ENCODE measurements at regions not wholly inside any gene's neighbourhood (a gene's known extent, or its start where the extent isn't known, plus 50 kb on each side); places are given as distances from the start of the nearest gene placed in this dataset.

GRCh38 chr7:145850636-145851035 lies 266.0 kb upstream of the CNTNAP2 start:
- WGBS, 5 donors, result 80 to 95% (median 91%) methylated on average over 6 of the region's 6 CpGs
- Histone ChIP-seq H3K27me3 (replicated peaks in 1 of 7) (no peaks in the 10 kb centered on the region), H3K36me3 (no peaks in the 10 kb centered on the region), H3K9me3 (peaks cover 0 to 17% (median 12%) of the 10 kb centered on the region in 8 donors), H3K4me1 (no peaks in the 10 kb centered on the region), H3K27ac (no peak overlapping the region), H3K4me3 (no peak overlapping the region)
- TF ChIP-seq CTCF (IDR thresholded peaks at IDR 0.05 in 8 of 11, conservative IDR thresholded peaks at IDR 0.05 in 3 of 11), result no peak
- no peak for TF ChIP-seq POLR2AphosphoS5 (IDR thresholded peaks at IDR 0.05)
- no peak for TF ChIP-seq POLR2A (IDR thresholded peaks at IDR 0.05)
- no peak for DNase-seq
- intact Hi-C loops (cut with DNase I; ENCODE audit: low total_unique reads), result no loop called here

- Histone ChIP-seq H3K27ac (no peak overlapping the region), H3K9me3 (peaks cover 0 to 3% (median 0%) of the 10 kb centered on the region in 8 donors), H3K36me3 (no peaks in the 10 kb centered on the region), H3K4me1 (no peaks in the 10 kb centered on the region), H3K27me3 (replicated peaks in 1 of 7) (no peaks in the 10 kb centered on the region), H3K4me3 (no peak overlapping the region)
- no peak for DNase-seq
- 51 to 71% (median 62%) methylated on average over 1 of the region's 1 CpG for WGBS, 5 donors
- intact Hi-C loops (cut with DNase I; ENCODE audit: low total_unique reads), result no loop called here
- TF ChIP-seq POLR2AphosphoS5 (IDR thresholded peaks at IDR 0.05) (no peak), CTCF (IDR thresholded peaks at IDR 0.05 in 8 of 11, conservative IDR thresholded peaks at IDR 0.05 in 3 of 11) (no peak), POLR2A (IDR thresholded peaks at IDR 0.05) (no peak)
Observed at GRCh38 chr7:145848691-145849090, 267.9 kb upstream of the CNTNAP2 start.

- no peaks in the 10 kb centered on the region for H3K9me3 ChIP-seq
- no peak overlapping the region for H3K4me3 ChIP-seq
- H3K4me1 ChIP-seq, result no peaks in the 10 kb centered on the region
- 41 to 61% (median 49%) methylated on average over 6 of the region's 6 CpGs for WGBS, 5 donors
- no peaks in the 10 kb centered on the region for H3K36me3 ChIP-seq
- intact Hi-C loops (cut with DNase I; ENCODE audit: low total_unique reads), result no loop called here
- no peak for TF ChIP-seq POLR2A (IDR thresholded peaks at IDR 0.05)
- no peak for TF ChIP-seq CTCF (IDR thresholded peaks at IDR 0.05 in 8 of 11, conservative IDR thresholded peaks at IDR 0.05 in 3 of 11)
- no peak for TF ChIP-seq POLR2AphosphoS5 (IDR thresholded peaks at IDR 0.05)
- H3K27ac ChIP-seq, result no peak overlapping the region
- no peaks in the 10 kb centered on the region for H3K27me3 ChIP-seq (replicated peaks in 1 of 7)
- DNase-seq, result no peak
Observed at GRCh38 chr7:145845345-145845744, 271.3 kb upstream of the CNTNAP2 start.

GRCh38 chr7:145839814-145840213 lies 276.8 kb upstream of the CNTNAP2 start:
- peaks cover 0 to 20% (median 9%) of the 10 kb centered on the region in 8 donors for H3K9me3 ChIP-seq
- H3K36me3 ChIP-seq, result no peaks in the 10 kb centered on the region
- intact Hi-C loops (cut with DNase I; ENCODE audit: low total_unique reads), result no loop called here
- no peaks in the 10 kb centered on the region for H3K27me3 ChIP-seq (replicated peaks in 1 of 7)
- WGBS, 5 donors, result 68 to 89% (median 84%) methylated on average over 1 of the region's 1 CpG
- H3K4me3 ChIP-seq, result no peak overlapping the region
- DNase-seq, result no peak
- H3K27ac ChIP-seq, result no peak overlapping the region
- H3K4me1 ChIP-seq, result no peaks in the 10 kb centered on the region
- TF ChIP-seq POLR2AphosphoS5 (IDR thresholded peaks at IDR 0.05), result no peak
- TF ChIP-seq CTCF (IDR thresholded peaks at IDR 0.05 in 8 of 11, conservative IDR thresholded peaks at IDR 0.05 in 3 of 11), result no peak
- TF ChIP-seq POLR2A (IDR thresholded peaks at IDR 0.05), result no peak
